GM21381 (cell line): ENCODE measurements at regions not wholly inside any gene's neighbourhood (a gene's known extent, or its start where the extent isn't known, plus 50 kb on each side); places are given as distances from the start of the nearest gene placed in this dataset.
"Not testable (repeated sequence)": the region's sequence is repeated elsewhere in the genome, so short reads cannot be mapped to it uniquely, and the experiment has no call there.

Experiments used
- ATAC-seq: cut with Tn5 transposase; IDR thresholded peaks from one replicate; pipeline ENCODE4 v1.9.1; 2021; ENCODE audit warnings: mild to moderate bottlenecking, moderate library complexity; ENCODE audit not compliant: unreplicated experiment

GRCh38 chr4:20062054-20062453 is 189.7 kb upstream of the SLIT2 start:
- no peak for ATAC-seq

GRCh38 chr4:20050768-20051167 is 200.9 kb upstream of the SLIT2 start:
- ATAC-seq, result no peak

GRCh38 chr4:20049889-20050288 is 201.8 kb upstream of the SLIT2 start:
- ATAC-seq, result no peak

- no peak for ATAC-seq
Measured at GRCh38 chr4:20046931-20047677, 204.6 kb upstream of the SLIT2 start.

- no peak for ATAC-seq
Measured at GRCh38 chr4:20046179-20046578, 205.5 kb upstream of the SLIT2 start.

- ATAC-seq, result no peak
Measured at GRCh38 chr4:20044966-20045365, 206.7 kb upstream of the SLIT2 start.

- no peak for ATAC-seq
Measured at GRCh38 chr4:20044502-20044911, 207.2 kb upstream of the SLIT2 start.

GRCh38 chr4:20043991-20044390 is 207.7 kb upstream of the SLIT2 start:
- ATAC-seq, result no peak

GRCh38 chr4:20042769-20043168 is 208.9 kb upstream of the SLIT2 start:
- ATAC-seq, result no peak

- ATAC-seq, result no peak
Measured at GRCh38 chr4:20041839-20042407, 209.8 kb upstream of the SLIT2 start.

GRCh38 chr4:20037745-20038144 is 214.0 kb upstream of the SLIT2 start:
- no peak for ATAC-seq

- no peak for ATAC-seq
Measured at GRCh38 chr4:20030108-20030507, 221.6 kb upstream of the SLIT2 start.

GRCh38 chr4:20028645-20029044 is 223.1 kb upstream of the SLIT2 start:
- no peak for ATAC-seq

- no peak for ATAC-seq
Measured at GRCh38 chr4:20026456-20026855, 225.2 kb upstream of the SLIT2 start.

- no peak for ATAC-seq
Measured at GRCh38 chr4:20022471-20022870, 229.2 kb upstream of the SLIT2 start.

GRCh38 chr4:20020056-20020455 is 231.6 kb upstream of the SLIT2 start:
- ATAC-seq, result no peak

- ATAC-seq, result no peak
Measured at GRCh38 chr4:20019310-20020015, 232.2 kb upstream of the SLIT2 start.

- ATAC-seq, result no peak
Measured at GRCh38 chr4:20017777-20018115, 234.0 kb upstream of the SLIT2 start.

GRCh38 chr4:20017070-20017776 is 234.5 kb upstream of the SLIT2 start:
- no peak for ATAC-seq

- no peak for ATAC-seq
Measured at GRCh38 chr4:20015636-20016224, 236.0 kb upstream of the SLIT2 start.

- ATAC-seq, result not testable (repeated sequence)
Measured at GRCh38 chr4:20003836-20004558, 247.7 kb upstream of the SLIT2 start.
